ENCODE measurements at regions not wholly inside any gene's neighbourhood (a gene's known extent, or its start where the extent isn't known, plus 50 kb on each side); places are given as distances from the start of the nearest gene placed in this dataset.
"Not testable (repeated sequence)": the region's sequence is repeated elsewhere in the genome, so short reads cannot be mapped to it uniquely, and the experiment has no call there.

- DNase-seq: no peak
Measured at GRCh38 chr14:83151571-83151970, 1617.9 kb upstream of the SEL1L start.

GRCh38 chr14:83153081-83153480, 1619.4 kb upstream of the SEL1L start:
- DNase-seq: no peak

- no peak for DNase-seq
Measured at GRCh38 chr14:83162361-83162929, 1628.8 kb upstream of the SEL1L start.

- no peak for DNase-seq
Measured at GRCh38 chr14:83163016-83163415, 1629.4 kb upstream of the SEL1L start.

GRCh38 chr14:83164016-83164415, 1630.4 kb upstream of the SEL1L start:
- no peak for DNase-seq

GRCh38 chr14:83164591-83164990, 1630.9 kb upstream of the SEL1L start:
- no peak for DNase-seq

- DNase-seq: no peak
Measured at GRCh38 chr14:83170165-83170564, 1636.5 kb upstream of the SEL1L start.

GRCh38 chr14:83171761-83172160, 1638.1 kb upstream of the SEL1L start:
- DNase-seq: no peak

- no peak for DNase-seq
Measured at GRCh38 chr14:83172363-83172762, 1638.7 kb upstream of the SEL1L start.

GRCh38 chr14:83173687-83174086, 1640.0 kb upstream of the SEL1L start:
- no peak for DNase-seq

GRCh38 chr14:83184531-83184930, 1650.9 kb upstream of the SEL1L start:
- DNase-seq: no peak

GRCh38 chr14:83188311-83188710, 1654.7 kb upstream of the SEL1L start:
- not testable (repeated sequence) for DNase-seq

- no peak for DNase-seq
Measured at GRCh38 chr14:83196236-83196635, 1662.6 kb upstream of the SEL1L start.

GRCh38 chr14:83197271-83197670, 1663.6 kb upstream of the SEL1L start:
- DNase-seq: no peak

- no peak for DNase-seq
Measured at GRCh38 chr14:83207550-83207949, 1673.9 kb upstream of the SEL1L start.

- DNase-seq: no peak
Measured at GRCh38 chr14:83208341-83208740, 1674.7 kb upstream of the SEL1L start.

- DNase-seq: no peak
Measured at GRCh38 chr14:83217492-83217891, 1683.8 kb upstream of the SEL1L start.

GRCh38 chr14:83247924-83248639, 1714.4 kb upstream of the SEL1L start:
- DNase-seq: no peak

GRCh38 chr14:83251402-83251801, 1717.7 kb upstream of the SEL1L start:
- DNase-seq: no peak

- DNase-seq: no peak
Measured at GRCh38 chr14:83253870-83254269, 1720.2 kb upstream of the SEL1L start.

GRCh38 chr14:83255015-83255726, 1721.5 kb upstream of the SEL1L start:
- DNase-seq: no peak

- no peak for DNase-seq
Measured at GRCh38 chr14:83255727-83256090, 1722.1 kb upstream of the SEL1L start.

GRCh38 chr14:83257466-83258439, 1724.1 kb upstream of the SEL1L start:
- DNase-seq: no peak

Data from activated CD4-positive, alpha-beta T cell treated with anti-CD3 and anti-CD28 coated beads for 4 hours (primary cell).